Neural cell (in vitro differentiated cells): ENCODE measurements at regions not wholly inside any gene's neighbourhood (a gene's known extent, or its start where the extent isn't known, plus 50 kb on each side); places are given as distances from the start of the nearest gene placed in this dataset.

Experiments
- MXI1 ChIP-seq: fragments of 450-650 bp; conservative IDR thresholded peaks from 2 replicates; pipeline ENCODE4 v1.6.1; 2014; ENCODE audit warnings: antibody characterized with exemption, mild to moderate bottlenecking; ENCODE audit not compliant: poor library complexity, severe bottlenecking
- RAD21 ChIP-seq: fragments of 450-650 bp; conservative IDR thresholded peaks from 2 replicates; pipeline ENCODE4 v1.6.1; 2014; ENCODE audit warnings: antibody characterized with exemption, mild to moderate bottlenecking, moderate library complexity
- TF ChIP-seq, protein P1 (sequence below): fragments of 450-650 bp; IDR thresholded peaks from 2 replicates; pipeline ENCODE4 v1.5.1; 2014; ENCODE audit warnings: antibody characterized with exemption, mild to moderate bottlenecking, moderate library complexity; ENCODE audit not compliant: poor library complexity, severe bottlenecking

GRCh38 chr4:8748236-8748575 lies 123.4 kb downstream of the HMX1 start:
- TF ChIP-seq, protein P1, sequence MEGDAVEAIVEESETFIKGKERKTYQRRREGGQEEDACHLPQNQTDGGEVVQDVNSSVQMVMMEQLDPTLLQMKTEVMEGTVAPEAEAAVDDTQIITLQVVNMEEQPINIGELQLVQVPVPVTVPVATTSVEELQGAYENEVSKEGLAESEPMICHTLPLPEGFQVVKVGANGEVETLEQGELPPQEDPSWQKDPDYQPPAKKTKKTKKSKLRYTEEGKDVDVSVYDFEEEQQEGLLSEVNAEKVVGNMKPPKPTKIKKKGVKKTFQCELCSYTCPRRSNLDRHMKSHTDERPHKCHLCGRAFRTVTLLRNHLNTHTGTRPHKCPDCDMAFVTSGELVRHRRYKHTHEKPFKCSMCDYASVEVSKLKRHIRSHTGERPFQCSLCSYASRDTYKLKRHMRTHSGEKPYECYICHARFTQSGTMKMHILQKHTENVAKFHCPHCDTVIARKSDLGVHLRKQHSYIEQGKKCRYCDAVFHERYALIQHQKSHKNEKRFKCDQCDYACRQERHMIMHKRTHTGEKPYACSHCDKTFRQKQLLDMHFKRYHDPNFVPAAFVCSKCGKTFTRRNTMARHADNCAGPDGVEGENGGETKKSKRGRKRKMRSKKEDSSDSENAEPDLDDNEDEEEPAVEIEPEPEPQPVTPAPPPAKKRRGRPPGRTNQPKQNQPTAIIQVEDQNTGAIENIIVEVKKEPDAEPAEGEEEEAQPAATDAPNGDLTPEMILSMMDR: no peak
- TF ChIP-seq MXI1 (no peak), RAD21 (no peak)
